ENCODE measurements at regions not wholly inside any gene's neighbourhood (a gene's known extent, or its start where the extent isn't known, plus 50 kb on each side); places are given as distances from the start of the nearest gene placed in this dataset.
"Not testable (repeated sequence)": the region's sequence is repeated elsewhere in the genome, so short reads cannot be mapped to it uniquely, and the experiment has no call there.

GRCh38 chr13:72585254-72585653, 142.2 kb downstream of the MZT1 start:
- no peak for DNase-seq

GRCh38 chr13:72571191-72571590, 156.2 kb downstream of the MZT1 start:
- no peak for DNase-seq

GRCh38 chr13:72570019-72570418, 157.4 kb downstream of the MZT1 start:
- no peak for DNase-seq

GRCh38 chr13:72567566-72567965, 159.9 kb downstream of the MZT1 start:
- DNase-seq = no peak

GRCh38 chr13:72566526-72566925, 160.9 kb downstream of the MZT1 start:
- DNase-seq = no peak

GRCh38 chr13:72565893-72566292, 161.5 kb downstream of the MZT1 start:
- DNase-seq = no peak

- DNase-seq = no peak
These were observed 164.7 kb downstream of the MZT1 start for GRCh38 chr13:72562686-72563085.

GRCh38 chr13:72561791-72562190, 165.6 kb downstream of the MZT1 start:
- no peak for DNase-seq

GRCh38 chr13:72559716-72560115, 167.7 kb downstream of the MZT1 start:
- no peak for DNase-seq

- no peak for DNase-seq
These were observed 170.5 kb downstream of the MZT1 start for GRCh38 chr13:72556945-72557344.

GRCh38 chr13:72555601-72556000, 171.8 kb downstream of the MZT1 start:
- DNase-seq = no peak

- no peak for DNase-seq
These were observed 174.7 kb downstream of the MZT1 start for GRCh38 chr13:72552731-72553130.

- not testable (repeated sequence) for DNase-seq
These were observed 181.5 kb downstream of the MZT1 start for GRCh38 chr13:72545895-72546294.

- no peak for DNase-seq
These were observed 182.3 kb downstream of the MZT1 start for GRCh38 chr13:72545030-72545719.

- no peak for DNase-seq
These were observed 183.4 kb downstream of the MZT1 start for GRCh38 chr13:72544042-72544441.

GRCh38 chr13:72542241-72542640, 185.2 kb downstream of the MZT1 start:
- no peak for DNase-seq

- DNase-seq = no peak
These were observed 185.8 kb downstream of the MZT1 start for GRCh38 chr13:72541674-72542073.

GRCh38 chr13:72540881-72541280, 186.5 kb downstream of the MZT1 start:
- no peak for DNase-seq

GRCh38 chr13:72539925-72540324, 187.5 kb downstream of the MZT1 start:
- DNase-seq = no peak

- DNase-seq = no peak
These were observed 189.6 kb downstream of the MZT1 start for GRCh38 chr13:72537782-72538181.

GRCh38 chr13:72537395-72537780, 190.0 kb downstream of the MZT1 start:
- no peak for DNase-seq

GRCh38 chr13:72536714-72537394, 190.6 kb downstream of the MZT1 start:
- DNase-seq = no peak

- no peak for DNase-seq
These were observed 192.3 kb downstream of the MZT1 start for GRCh38 chr13:72534951-72535640.

GRCh38 chr13:72530471-72530870, 197.0 kb downstream of the MZT1 start:
- DNase-seq = no peak
